PC-3 (cell line): ENCODE measurements at regions not wholly inside any gene's neighbourhood (a gene's known extent, or its start where the extent isn't known, plus 50 kb on each side); places are given as distances from the start of the nearest gene placed in this dataset.

ENCODE experiments used
- EZH2phosphoT487 ChIP-seq: fragments of 300-600 bp; sonication (generic); IDR thresholded peaks from 2 replicates; pipeline ENCODE4 v1.6.1; 2018; ENCODE audit warnings: mild to moderate bottlenecking, antibody characterized with exemption, low read length, borderline replicate concordance
- TF ChIP-seq, protein P1 (sequence below): fragments of 300-600 bp; sonication (generic); conservative IDR thresholded peaks from 2 replicates; pipeline ENCODE4 v1.5.1; 2017; ENCODE audit warnings: antibody characterized with exemption, low read depth, mild to moderate bottlenecking, low read length

DNA sequence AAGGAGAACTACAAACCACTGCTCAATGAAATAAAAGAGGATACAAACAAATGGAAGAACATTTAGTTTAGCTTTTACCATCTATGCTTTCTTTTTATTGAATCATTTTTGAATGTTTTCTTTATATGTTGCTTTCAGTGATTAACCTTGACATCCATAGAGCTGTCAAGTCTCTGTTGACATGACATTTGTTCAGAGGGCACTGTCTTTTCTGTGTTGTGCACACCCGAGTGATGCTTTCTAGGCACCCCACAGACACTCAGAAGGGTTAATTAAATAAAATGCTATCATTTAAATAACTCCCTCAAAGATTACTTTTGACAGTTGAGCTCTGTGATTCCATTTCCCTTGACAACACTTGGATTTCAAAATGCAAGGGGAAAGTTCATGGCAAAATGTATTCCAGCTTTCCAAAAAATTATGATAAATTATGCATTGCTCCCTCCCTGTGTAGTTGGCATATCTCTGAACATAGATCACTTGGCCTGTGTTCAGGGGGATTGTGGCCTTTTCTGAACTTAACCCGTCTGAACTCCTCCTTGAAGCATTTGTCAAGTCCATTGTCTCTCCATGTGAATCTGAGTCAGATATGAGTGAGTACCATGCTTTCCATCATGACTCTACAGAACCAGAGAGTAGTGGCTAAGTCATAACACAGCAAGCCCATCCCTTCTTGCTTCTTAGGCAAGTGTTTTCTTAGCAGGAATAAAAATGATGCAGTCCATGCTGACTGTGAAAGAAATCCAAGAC lies 372.6 kb downstream of the RPRM start:
- TF ChIP-seq, protein P1, sequence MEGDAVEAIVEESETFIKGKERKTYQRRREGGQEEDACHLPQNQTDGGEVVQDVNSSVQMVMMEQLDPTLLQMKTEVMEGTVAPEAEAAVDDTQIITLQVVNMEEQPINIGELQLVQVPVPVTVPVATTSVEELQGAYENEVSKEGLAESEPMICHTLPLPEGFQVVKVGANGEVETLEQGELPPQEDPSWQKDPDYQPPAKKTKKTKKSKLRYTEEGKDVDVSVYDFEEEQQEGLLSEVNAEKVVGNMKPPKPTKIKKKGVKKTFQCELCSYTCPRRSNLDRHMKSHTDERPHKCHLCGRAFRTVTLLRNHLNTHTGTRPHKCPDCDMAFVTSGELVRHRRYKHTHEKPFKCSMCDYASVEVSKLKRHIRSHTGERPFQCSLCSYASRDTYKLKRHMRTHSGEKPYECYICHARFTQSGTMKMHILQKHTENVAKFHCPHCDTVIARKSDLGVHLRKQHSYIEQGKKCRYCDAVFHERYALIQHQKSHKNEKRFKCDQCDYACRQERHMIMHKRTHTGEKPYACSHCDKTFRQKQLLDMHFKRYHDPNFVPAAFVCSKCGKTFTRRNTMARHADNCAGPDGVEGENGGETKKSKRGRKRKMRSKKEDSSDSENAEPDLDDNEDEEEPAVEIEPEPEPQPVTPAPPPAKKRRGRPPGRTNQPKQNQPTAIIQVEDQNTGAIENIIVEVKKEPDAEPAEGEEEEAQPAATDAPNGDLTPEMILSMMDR = no peak
- no peak for TF ChIP-seq EZH2phosphoT487
